GM19395 (cell line): ENCODE measurements at regions not wholly inside any gene's neighbourhood (a gene's known extent, or its start where the extent isn't known, plus 50 kb on each side); places are given as distances from the start of the nearest gene placed in this dataset.

ENCODE experiments used
- ATAC-seq: cut with Tn5 transposase; IDR thresholded peaks from one replicate; pipeline ENCODE4 v1.9.1; 2021; ENCODE audit warnings: mild to moderate bottlenecking, moderate library complexity; ENCODE audit not compliant: unreplicated experiment

GRCh38 chr12:98244136-98244535, 271.3 kb upstream of the TMPO start:
- ATAC-seq: no peak

DNA sequence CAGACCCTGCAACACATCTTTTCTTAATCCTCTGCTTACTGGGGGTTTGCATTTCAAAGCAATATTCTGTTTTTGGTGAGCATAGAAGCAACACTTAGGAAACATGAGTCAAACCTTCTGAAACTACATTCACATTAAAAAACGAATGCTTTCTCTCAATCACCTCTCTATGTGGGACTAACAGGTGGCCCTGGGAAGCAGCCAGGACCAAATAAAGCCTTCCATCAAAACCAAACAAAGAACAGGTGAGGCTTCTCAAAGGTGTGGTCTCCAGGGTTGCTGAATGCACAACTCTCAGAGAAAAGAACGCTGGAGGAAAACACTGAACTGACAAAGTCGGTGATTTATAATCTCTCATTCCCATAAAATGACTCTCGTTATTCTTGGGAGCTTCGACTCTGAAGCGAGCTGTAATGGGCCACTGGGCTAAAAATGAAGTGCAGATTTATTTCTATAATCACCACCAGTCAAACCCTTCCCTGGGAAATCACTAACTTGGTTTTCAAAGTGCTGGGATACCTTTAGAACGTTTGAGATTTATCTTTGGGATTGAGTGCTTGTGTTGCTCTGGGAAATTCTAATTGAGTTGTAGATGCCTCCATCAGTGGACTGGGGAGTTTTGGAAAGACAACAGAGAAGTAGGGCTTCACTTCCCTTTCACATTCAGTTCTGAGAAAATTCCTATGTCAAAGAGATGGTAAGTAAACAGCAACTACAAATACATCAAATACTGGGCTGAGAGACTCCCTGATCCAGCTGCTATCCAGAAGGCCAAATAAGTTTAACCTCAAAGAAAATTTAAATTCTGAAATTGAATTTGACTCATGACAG, 262.0 kb upstream of the TMPO start:
- no peak for ATAC-seq

DNA sequence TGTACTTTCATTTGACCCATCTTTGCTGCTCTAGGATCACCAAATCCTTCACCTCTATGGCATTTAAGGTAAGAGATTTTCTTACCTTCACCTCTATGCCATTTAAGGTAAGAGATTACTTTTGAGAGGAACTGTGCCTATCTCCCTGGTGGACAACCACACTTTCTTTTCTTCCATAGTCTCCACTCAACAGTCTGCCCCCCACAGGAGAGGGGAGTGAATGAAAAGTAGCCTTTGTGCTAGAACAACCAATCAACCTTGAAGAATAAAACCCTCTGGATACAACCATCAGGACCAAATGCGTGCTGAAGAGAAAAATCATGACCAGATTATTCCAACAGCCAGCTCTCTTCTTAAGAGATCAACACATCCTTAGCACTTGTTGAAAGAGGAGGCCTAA, 258.6 kb upstream of the TMPO start:
- no peak for ATAC-seq

DNA sequence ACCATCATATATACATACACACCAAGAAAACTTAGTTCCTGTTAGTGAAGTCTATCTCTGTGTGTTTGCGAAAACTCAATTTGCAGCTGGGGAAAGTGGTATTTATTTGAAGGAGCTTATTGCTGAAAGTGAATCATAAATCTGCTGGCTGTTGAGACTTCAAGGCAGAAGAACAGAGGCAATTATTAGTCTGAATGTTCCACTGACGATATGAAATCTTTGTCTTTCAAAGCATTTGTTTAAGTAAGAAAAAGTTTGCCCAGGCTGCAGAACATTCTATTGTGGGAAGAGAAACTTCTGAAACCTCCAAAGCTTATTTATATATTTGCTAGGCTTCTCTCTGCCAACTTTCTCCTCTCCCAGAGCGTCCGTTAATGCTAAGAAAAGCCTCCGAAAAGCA, 255.7 kb upstream of the TMPO start:
- ATAC-seq: no peak

DNA sequence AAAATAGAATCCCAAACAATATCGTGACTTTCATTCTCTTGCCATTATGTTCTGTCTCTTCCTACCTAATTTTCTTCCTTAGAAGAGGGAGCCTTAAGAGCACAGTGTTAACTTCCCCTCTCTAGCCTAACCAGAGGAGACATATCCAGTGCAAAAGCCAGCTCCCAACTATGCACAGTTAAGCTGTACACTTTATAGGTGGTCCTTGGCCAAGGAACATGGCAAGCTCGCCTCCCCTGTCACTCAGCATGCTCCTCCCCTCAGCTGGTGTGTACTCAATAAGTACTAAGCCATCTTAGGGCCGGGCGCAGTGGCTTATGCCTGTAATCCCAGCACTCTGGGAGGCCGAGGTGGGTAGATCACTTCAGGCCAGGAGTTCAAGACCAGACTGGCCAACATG, 255.1 kb upstream of the TMPO start:
- ATAC-seq: no peak

GRCh38 chr12:98262902-98263301, 252.5 kb upstream of the TMPO start:
- no peak for ATAC-seq

GRCh38 chr12:98274430-98275130, 240.8 kb upstream of the TMPO start:
- peak; percentile 100 for ATAC-seq

- peak; percentile 62 for ATAC-seq
Measured at GRCh38 chr12:98275131-98275475, 240.3 kb upstream of the TMPO start.

DNA sequence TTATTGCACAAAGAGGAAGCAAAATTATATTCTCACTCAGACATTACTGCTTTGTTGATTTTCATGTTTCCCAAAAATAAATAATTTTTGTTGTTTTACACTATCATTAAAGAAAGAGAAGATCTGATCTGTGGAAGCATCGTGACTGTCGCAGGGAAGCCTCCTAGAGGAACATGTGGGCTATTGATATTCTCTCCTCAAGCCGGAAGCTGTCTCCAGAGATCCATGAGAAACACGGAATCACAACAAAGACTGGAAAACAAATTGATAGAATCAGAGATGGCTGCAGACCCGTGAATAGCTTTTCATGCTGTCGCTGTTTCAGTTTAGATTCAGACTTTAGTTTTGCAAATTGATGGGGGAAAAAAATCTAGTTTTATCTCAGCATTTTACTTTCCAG, 235.2 kb upstream of the TMPO start:
- no peak for ATAC-seq

DNA sequence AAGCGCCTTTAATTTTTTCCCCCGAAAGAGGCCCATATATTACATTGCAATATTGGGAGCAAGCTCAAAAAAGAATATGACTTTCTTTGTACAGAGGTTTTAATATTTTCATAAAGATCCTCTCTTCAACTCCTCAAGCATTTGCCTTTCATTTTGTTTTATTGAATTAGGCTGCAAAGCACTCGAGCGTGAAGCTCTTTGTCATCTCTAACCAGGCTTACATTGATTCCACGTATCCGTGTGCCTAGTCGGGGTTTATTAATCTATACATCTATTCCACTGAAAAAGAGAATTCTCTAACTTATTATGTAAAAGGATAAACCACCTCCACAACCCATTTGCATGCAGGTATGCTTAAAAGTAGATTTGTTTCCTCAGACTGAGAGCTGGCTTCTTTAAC, 234.8 kb upstream of the TMPO start:
- no peak for ATAC-seq

DNA sequence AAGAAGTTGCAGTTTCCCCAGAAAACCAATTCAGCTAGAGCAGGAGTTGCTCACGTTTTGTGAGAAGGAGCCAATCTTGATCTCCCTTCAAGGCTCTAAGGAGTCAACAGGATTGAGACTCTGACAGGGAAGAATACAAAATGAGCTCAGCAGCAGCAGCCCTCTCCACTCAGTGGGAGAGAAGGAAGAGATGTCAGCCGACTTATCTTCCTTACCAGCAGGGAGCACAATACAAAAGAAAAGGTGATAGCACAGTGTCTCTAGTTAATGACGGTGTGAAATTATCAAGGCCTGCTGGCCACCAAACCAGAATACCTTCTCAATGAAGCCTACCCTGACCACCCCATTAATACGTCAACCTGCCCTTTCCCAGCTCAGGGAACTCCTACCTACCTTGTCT, 223.6 kb upstream of the TMPO start:
- ATAC-seq: no peak

DNA sequence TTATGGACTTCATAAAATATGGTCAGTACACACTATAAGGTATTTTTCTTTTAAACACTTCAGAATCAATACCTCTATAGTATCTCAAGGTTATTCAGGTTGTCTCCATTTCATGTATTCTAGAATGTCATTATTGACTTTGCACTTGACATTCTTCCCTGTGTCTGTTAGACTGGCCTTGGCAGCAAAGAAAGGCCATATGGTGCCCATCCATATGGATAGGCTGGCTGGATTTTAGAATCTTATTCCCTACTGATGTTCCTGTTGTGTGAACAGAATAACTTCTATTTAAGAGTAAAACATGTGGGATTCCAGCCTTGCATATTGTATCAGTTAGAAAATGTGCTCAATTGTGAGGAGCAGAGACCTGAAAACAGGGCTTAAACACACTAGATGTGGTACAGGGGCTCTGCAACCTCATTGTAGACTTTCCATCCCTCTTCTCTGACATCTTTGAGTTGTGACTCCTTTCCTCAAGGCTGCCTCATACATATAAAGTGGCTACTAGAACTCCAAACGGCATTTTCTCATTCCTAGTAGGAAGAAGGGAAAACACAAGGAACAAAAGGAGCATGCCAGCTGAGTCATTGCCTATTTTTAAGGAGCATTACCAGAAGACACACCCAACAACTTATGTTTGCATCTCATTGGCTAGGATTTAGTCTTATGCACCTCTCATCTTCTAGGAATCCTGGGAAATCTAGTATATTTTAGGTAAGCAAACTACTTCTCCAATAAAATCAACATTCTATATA, 221.2 kb upstream of the TMPO start:
- ATAC-seq: no peak

GRCh38 chr12:98295681-98296080, 219.7 kb upstream of the TMPO start:
- no peak for ATAC-seq

GRCh38 chr12:98296462-98297079, 218.8 kb upstream of the TMPO start:
- no peak for ATAC-seq

- no peak for ATAC-seq
Measured at GRCh38 chr12:98297538-98297937, 217.9 kb upstream of the TMPO start.

GRCh38 chr12:98308141-98308540, 207.2 kb upstream of the TMPO start:
- ATAC-seq: no peak

GRCh38 chr12:98317939-98318899, 197.2 kb upstream of the TMPO start:
- ATAC-seq: no peak

- no peak for ATAC-seq
Measured at GRCh38 chr12:98319716-98320425, 195.5 kb upstream of the TMPO start.

DNA sequence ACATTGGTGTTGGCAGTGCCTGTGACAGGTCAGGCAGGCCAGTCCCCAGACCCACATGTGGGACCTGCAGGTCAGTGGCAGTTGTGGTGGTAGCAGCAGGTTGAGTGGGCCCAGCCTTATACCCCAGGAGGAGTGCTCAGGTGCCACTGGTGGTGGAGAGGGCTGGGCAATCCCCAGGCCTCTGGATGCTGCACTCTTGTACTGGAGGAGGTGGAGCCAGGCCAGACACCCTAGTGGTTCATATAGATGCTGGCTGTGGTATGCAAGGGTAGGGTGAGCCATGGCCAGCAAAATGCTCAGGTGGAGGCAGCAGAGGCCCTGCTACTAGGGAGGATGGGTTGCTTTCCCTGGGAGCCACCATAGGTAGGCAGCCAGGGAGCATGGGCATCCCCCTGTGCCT, 190.4 kb upstream of the TMPO start:
- no peak for ATAC-seq

- ATAC-seq: no peak
Measured at GRCh38 chr12:98328467-98328866, 186.9 kb upstream of the TMPO start.
